ENCODE measurements at regions not wholly inside any gene's neighbourhood (a gene's known extent, or its start where the extent isn't known, plus 50 kb on each side); places are given as distances from the start of the nearest gene placed in this dataset.

DNA sequence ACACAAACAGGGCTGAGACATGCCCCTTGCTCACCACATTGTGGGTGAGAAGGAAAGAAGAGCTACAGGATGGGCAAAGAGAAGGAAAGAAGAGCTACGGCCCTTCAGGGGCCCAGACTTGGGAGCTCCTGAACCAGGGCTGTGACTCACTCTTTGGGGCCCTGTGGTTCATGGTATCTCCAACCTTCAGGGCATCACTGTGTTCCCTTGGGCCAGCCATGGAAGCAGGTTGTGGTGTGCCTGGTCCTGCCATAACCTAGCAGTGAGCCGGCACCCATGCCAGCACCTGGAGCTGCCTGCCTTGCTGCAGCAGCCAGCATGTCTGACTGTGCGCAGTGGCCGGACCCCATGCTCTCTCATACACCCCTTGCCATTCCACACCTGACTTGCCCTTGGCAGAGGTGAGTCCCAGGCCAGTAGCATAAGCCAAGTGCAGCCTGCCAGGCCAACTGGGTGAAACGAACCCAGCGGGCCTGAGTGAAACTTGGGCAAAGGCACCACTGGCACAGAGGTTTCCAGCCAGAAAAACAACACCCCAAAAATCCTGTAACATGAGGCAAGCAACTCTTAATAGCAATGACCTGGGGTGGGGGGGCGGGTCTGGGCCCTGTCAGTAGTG, 89.0 kb upstream of the CACUL1 start:
- H4K20me1 ChIP-seq (ENCODE audit: insufficient read depth) = no peaks in the 10 kb centered on the region
- intact Hi-C loops (cut with micrococcal nuclease) = no loop called here
- POLR2A ChIA-PET = interaction anchor here (1.1 kb wide), 1 partner anchor 89 kb away, joined by 3 read pairs; the partner anchor contains the start of gene CACUL1
- no peaks in the 10 kb centered on the region; the same call in 1 of the 2 replicates for H3K79me2 ChIP-seq (ENCODE audit: insufficient read depth, low read length)
- no peaks in the 10 kb centered on the region for H3K36me3 ChIP-seq (ENCODE audit: control insufficient read depth in 1 of 2, insufficient read depth in 2 of 2, low read length in 2 of 2)
- no peak overlapping the region for H3K4me3 ChIP-seq (replicated peaks in 1 of 2; ENCODE audit: low read depth in 1 of 2, low read length in 2 of 2)
- H3K4me2 ChIP-seq (ENCODE audit: low read length) = no peak overlapping the region
- TF ChIP-seq, protein P1, sequence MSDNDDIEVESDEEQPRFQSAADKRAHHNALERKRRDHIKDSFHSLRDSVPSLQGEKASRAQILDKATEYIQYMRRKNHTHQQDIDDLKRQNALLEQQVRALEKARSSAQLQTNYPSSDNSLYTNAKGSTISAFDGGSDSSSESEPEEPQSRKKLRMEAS (IDR thresholded peaks at IDR 0.05) = no peak
- TF ChIP-seq, protein P2, sequence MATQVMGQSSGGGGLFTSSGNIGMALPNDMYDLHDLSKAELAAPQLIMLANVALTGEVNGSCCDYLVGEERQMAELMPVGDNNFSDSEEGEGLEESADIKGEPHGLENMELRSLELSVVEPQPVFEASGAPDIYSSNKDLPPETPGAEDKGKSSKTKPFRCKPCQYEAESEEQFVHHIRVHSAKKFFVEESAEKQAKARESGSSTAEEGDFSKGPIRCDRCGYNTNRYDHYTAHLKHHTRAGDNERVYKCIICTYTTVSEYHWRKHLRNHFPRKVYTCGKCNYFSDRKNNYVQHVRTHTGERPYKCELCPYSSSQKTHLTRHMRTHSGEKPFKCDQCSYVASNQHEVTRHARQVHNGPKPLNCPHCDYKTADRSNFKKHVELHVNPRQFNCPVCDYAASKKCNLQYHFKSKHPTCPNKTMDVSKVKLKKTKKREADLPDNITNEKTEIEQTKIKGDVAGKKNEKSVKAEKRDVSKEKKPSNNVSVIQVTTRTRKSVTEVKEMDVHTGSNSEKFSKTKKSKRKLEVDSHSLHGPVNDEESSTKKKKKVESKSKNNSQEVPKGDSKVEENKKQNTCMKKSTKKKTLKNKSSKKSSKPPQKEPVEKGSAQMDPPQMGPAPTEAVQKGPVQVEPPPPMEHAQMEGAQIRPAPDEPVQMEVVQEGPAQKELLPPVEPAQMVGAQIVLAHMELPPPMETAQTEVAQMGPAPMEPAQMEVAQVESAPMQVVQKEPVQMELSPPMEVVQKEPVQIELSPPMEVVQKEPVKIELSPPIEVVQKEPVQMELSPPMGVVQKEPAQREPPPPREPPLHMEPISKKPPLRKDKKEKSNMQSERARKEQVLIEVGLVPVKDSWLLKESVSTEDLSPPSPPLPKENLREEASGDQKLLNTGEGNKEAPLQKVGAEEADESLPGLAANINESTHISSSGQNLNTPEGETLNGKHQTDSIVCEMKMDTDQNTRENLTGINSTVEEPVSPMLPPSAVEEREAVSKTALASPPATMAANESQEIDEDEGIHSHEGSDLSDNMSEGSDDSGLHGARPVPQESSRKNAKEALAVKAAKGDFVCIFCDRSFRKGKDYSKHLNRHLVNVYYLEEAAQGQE (IDR thresholded peaks at IDR 0.05; ENCODE audit: low read depth) = no peak
- TF ChIP-seq SRF (IDR thresholded peaks at IDR 0.05; ENCODE audit: low read depth) (no peak), EGR1 (IDR thresholded peaks at IDR 0.05; ENCODE audit: low read depth) (no peak), POLR2A (IDR thresholded peaks at IDR 0.05; ENCODE audit: borderline replicate concordance, extremely low read depth, insufficient read depth, insufficient read length) (no peak), TCF7L2 (IDR thresholded peaks at IDR 0.05; ENCODE audit: borderline replicate concordance, extremely low read depth, insufficient read depth, insufficient read length) (no peak), YY1 (IDR thresholded peaks at IDR 0.05; ENCODE audit: extremely low read depth, insufficient replicate concordance, low read depth, low read length) (no peak), CBX3 (IDR thresholded peaks at IDR 0.05; ENCODE audit: low read depth) (no peak), POLR2AphosphoS5 (IDR thresholded peaks at IDR 0.05; ENCODE audit: low read depth, low read length) (no peak), ELF1 (IDR thresholded peaks at IDR 0.05; ENCODE audit: borderline replicate concordance, low read depth) (no peak), CEBPB (IDR thresholded peaks at IDR 0.05; ENCODE audit: low read depth) (no peak), RAD21 (IDR thresholded peaks at IDR 0.05; ENCODE audit: low read depth) (no peak), SP1 (IDR thresholded peaks at IDR 0.05; ENCODE audit: low read depth) (no peak), EZH2phosphoT487 (IDR thresholded peaks at IDR 0.05; ENCODE audit: borderline replicate concordance) (no peak), EZH2 (IDR thresholded peaks at IDR 0.05) (no peak)
- TF ChIP-seq, protein P3, sequence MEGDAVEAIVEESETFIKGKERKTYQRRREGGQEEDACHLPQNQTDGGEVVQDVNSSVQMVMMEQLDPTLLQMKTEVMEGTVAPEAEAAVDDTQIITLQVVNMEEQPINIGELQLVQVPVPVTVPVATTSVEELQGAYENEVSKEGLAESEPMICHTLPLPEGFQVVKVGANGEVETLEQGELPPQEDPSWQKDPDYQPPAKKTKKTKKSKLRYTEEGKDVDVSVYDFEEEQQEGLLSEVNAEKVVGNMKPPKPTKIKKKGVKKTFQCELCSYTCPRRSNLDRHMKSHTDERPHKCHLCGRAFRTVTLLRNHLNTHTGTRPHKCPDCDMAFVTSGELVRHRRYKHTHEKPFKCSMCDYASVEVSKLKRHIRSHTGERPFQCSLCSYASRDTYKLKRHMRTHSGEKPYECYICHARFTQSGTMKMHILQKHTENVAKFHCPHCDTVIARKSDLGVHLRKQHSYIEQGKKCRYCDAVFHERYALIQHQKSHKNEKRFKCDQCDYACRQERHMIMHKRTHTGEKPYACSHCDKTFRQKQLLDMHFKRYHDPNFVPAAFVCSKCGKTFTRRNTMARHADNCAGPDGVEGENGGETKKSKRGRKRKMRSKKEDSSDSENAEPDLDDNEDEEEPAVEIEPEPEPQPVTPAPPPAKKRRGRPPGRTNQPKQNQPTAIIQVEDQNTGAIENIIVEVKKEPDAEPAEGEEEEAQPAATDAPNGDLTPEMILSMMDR (IDR thresholded peaks at IDR 0.05 in 2 of 3, conservative IDR thresholded peaks at IDR 0.05 in 1 of 3; ENCODE audit: borderline replicate concordance in 1 of 3, insufficient read depth in 1 of 3, low read depth in 2 of 3, low read length in 2 of 3) = no peak
- TF ChIP-seq, protein P4, sequence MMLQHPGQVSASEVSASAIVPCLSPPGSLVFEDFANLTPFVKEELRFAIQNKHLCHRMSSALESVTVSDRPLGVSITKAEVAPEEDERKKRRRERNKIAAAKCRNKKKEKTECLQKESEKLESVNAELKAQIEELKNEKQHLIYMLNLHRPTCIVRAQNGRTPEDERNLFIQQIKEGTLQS (IDR thresholded peaks at IDR 0.05) = no peak
- TF ChIP-seq, protein P5, sequence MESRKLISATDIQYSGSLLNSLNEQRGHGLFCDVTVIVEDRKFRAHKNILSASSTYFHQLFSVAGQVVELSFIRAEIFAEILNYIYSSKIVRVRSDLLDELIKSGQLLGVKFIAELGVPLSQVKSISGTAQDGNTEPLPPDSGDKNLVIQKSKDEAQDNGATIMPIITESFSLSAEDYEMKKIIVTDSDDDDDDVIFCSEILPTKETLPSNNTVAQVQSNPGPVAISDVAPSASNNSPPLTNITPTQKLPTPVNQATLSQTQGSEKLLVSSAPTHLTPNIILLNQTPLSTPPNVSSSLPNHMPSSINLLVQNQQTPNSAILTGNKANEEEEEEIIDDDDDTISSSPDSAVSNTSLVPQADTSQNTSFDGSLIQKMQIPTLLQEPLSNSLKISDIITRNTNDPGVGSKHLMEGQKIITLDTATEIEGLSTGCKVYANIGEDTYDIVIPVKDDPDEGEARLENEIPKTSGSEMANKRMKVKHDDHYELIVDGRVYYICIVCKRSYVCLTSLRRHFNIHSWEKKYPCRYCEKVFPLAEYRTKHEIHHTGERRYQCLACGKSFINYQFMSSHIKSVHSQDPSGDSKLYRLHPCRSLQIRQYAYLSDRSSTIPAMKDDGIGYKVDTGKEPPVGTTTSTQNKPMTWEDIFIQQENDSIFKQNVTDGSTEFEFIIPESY (IDR thresholded peaks at IDR 0.05; ENCODE audit: extremely low read depth, insufficient replicate concordance, low read length) = no peak
- H3K27ac ChIP-seq (ENCODE audit: low read depth, low read length) = no peak overlapping the region
- CTCF ChIA-PET = no interaction called here
- DNase-seq (ENCODE audit: low read depth, low spot score) (no peak), ATAC-seq (no peak)
- H3K9me2 ChIP-seq (ENCODE audit: insufficient read depth) = no peaks in the 10 kb centered on the region
- H3K27me3 ChIP-seq (ENCODE audit: insufficient read depth, low read length) = no peaks in the 10 kb centered on the region
- RAD21 ChIA-PET (ENCODE audit: low non-redundant PET in 1 of 2, low total read pairs in 2 of 2, uncharacterized antibody in 2 of 2, unreplicated experiment in 2 of 2) = interaction anchor here (0.7 to 1.0 kb wide), 2 partner anchors 89 to 267 kb away, joined by 3 to 4 read pairs; no protein-coding TSS in a partner anchor
- no peak overlapping the region for H2AFZ ChIP-seq (ENCODE audit: low read depth, low read length, poor library complexity, severe bottlenecking)
- H3K4me1 ChIP-seq (ENCODE audit: control insufficient read depth in 1 of 2, insufficient read depth in 2 of 2, low read length in 2 of 2) = peaks cover 27 to 48% of the 10 kb centered on the region in 2 experiments
- no TSS peak for BruUV-seq (replicated peaks)
- H3K9me3 ChIP-seq (ENCODE audit: control insufficient read depth in 1 of 2, insufficient read depth in 1 of 2, low read depth in 1 of 2, low read length in 2 of 2) = no peaks in the 10 kb centered on the region
- H3K9ac ChIP-seq (ENCODE audit: low read length) = no peak overlapping the region

All from HCT116 (cell line).